ENCODE measurements at regions not wholly inside any gene's neighbourhood (a gene's known extent, or its start where the extent isn't known, plus 50 kb on each side); places are given as distances from the start of the nearest gene placed in this dataset.

DNA sequence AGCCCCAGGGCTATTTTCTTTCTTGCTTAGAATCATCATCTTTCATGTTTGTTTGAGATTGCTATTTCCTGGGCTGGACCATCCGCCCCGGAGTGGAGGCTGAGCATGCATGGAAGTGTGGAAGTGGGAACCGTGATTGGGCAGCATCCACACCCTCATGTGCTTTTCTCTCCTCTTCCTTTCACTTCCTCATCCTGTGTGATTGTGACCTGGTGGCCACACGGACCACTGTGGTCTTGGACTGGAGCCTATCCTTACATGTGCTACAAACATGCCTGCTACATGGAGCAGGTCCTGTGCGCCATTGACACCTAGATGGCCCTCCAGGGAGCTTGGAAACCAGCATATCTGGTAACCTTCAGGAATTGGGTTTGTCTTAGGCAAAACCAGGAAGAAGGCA, 175.9 kb upstream of the LCORL start:
- TF ChIP-seq SIN3A (IDR thresholded peaks at IDR 0.05; ENCODE audit: borderline replicate concordance, insufficient read depth, low read depth, low read length) (no peak), TCF7L2 (IDR thresholded peaks at IDR 0.05; ENCODE audit: low read depth, low read length) (no peak), POLR2AphosphoS5 (IDR thresholded peaks at IDR 0.05; ENCODE audit: low read depth, low read length) (no peak)
- TF ChIP-seq, protein P1, sequence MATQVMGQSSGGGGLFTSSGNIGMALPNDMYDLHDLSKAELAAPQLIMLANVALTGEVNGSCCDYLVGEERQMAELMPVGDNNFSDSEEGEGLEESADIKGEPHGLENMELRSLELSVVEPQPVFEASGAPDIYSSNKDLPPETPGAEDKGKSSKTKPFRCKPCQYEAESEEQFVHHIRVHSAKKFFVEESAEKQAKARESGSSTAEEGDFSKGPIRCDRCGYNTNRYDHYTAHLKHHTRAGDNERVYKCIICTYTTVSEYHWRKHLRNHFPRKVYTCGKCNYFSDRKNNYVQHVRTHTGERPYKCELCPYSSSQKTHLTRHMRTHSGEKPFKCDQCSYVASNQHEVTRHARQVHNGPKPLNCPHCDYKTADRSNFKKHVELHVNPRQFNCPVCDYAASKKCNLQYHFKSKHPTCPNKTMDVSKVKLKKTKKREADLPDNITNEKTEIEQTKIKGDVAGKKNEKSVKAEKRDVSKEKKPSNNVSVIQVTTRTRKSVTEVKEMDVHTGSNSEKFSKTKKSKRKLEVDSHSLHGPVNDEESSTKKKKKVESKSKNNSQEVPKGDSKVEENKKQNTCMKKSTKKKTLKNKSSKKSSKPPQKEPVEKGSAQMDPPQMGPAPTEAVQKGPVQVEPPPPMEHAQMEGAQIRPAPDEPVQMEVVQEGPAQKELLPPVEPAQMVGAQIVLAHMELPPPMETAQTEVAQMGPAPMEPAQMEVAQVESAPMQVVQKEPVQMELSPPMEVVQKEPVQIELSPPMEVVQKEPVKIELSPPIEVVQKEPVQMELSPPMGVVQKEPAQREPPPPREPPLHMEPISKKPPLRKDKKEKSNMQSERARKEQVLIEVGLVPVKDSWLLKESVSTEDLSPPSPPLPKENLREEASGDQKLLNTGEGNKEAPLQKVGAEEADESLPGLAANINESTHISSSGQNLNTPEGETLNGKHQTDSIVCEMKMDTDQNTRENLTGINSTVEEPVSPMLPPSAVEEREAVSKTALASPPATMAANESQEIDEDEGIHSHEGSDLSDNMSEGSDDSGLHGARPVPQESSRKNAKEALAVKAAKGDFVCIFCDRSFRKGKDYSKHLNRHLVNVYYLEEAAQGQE (IDR thresholded peaks at IDR 0.05; ENCODE audit: insufficient read depth in 1 of 2, low read depth in 2 of 2, low read length in 1 of 2) = no peak
- TF ChIP-seq, protein P2, sequence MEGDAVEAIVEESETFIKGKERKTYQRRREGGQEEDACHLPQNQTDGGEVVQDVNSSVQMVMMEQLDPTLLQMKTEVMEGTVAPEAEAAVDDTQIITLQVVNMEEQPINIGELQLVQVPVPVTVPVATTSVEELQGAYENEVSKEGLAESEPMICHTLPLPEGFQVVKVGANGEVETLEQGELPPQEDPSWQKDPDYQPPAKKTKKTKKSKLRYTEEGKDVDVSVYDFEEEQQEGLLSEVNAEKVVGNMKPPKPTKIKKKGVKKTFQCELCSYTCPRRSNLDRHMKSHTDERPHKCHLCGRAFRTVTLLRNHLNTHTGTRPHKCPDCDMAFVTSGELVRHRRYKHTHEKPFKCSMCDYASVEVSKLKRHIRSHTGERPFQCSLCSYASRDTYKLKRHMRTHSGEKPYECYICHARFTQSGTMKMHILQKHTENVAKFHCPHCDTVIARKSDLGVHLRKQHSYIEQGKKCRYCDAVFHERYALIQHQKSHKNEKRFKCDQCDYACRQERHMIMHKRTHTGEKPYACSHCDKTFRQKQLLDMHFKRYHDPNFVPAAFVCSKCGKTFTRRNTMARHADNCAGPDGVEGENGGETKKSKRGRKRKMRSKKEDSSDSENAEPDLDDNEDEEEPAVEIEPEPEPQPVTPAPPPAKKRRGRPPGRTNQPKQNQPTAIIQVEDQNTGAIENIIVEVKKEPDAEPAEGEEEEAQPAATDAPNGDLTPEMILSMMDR (IDR thresholded peaks at IDR 0.05) = no peak
- intact Hi-C loops (cut with micrococcal nuclease; ENCODE audit: unreplicated experiment) = no loop called here
- in situ Hi-C loops (cut with HindIII; ENCODE audit: low pct_unique_long_range_greater_than_20kb, low sequenced_read_pairs) = no loop called here
- ATAC-seq (no peak), DNase-seq (ENCODE audit: low read depth, low spot score) (no peak)
- Histone ChIP-seq H3K27me3 (ENCODE audit: control insufficient read depth, insufficient read depth, low read length) (no peaks in the 10 kb centered on the region), H3K36me3 (ENCODE audit: control insufficient read depth, insufficient read depth, low read length) (no peaks in the 10 kb centered on the region), H3K4me1 (ENCODE audit: control insufficient read depth, insufficient read depth, low read length) (no peaks in the 10 kb centered on the region), H3K4me3 (ENCODE audit: low read depth in 2 of 2, low read length in 2 of 2) (no peak overlapping the region), H3K9me3 (ENCODE audit: control insufficient read depth, insufficient read depth, low read depth, low read length) (no peaks in the 10 kb centered on the region), H3K27ac (ENCODE audit: low read length) (no peak overlapping the region)
- ChIA-PET CTCF (no interaction called here), POLR2A (no interaction called here)
- no TSS peak for BruUV-seq (replicated peaks)

GRCh38 chr4:18194278-18194677, 172.7 kb upstream of the LCORL start:
- CTCF ChIA-PET = no interaction called here
- H3K4me3 ChIP-seq (ENCODE audit: low read depth in 2 of 2, low read length in 2 of 2) = no peak overlapping the region
- intact Hi-C loops (cut with micrococcal nuclease; ENCODE audit: unreplicated experiment) = no loop called here

More at GRCh38 chr4:18194278-18194677, 172.7 kb upstream of the LCORL start:
- H3K9me3 ChIP-seq (ENCODE audit: control insufficient read depth, insufficient read depth, low read depth, low read length) = no peaks in the 10 kb centered on the region
- in situ Hi-C loops (cut with HindIII; ENCODE audit: low pct_unique_long_range_greater_than_20kb, low sequenced_read_pairs) = no loop called here
- ATAC-seq (no peak), DNase-seq (ENCODE audit: low read depth, low spot score) (no peak)
- H3K27ac ChIP-seq (ENCODE audit: low read length) = no peak overlapping the region
- POLR2A ChIA-PET = no interaction called here
- TF ChIP-seq POLR2AphosphoS5 (IDR thresholded peaks at IDR 0.05; ENCODE audit: low read depth, low read length) (no peak), TCF7L2 (IDR thresholded peaks at IDR 0.05; ENCODE audit: low read depth, low read length) (no peak), SIN3A (IDR thresholded peaks at IDR 0.05; ENCODE audit: borderline replicate concordance, insufficient read depth, low read depth, low read length) (no peak)
- TF ChIP-seq, protein P2 (IDR thresholded peaks at IDR 0.05) = no peak
- TF ChIP-seq, protein P1 (IDR thresholded peaks at IDR 0.05; ENCODE audit: insufficient read depth in 1 of 2, low read depth in 2 of 2, low read length in 1 of 2) = no peak
- H3K36me3 ChIP-seq (ENCODE audit: control insufficient read depth, insufficient read depth, low read length) = no peaks in the 10 kb centered on the region
- no peaks in the 10 kb centered on the region for H3K27me3 ChIP-seq (ENCODE audit: control insufficient read depth, insufficient read depth, low read length)
- H3K4me1 ChIP-seq (ENCODE audit: control insufficient read depth, insufficient read depth, low read length) = no peaks in the 10 kb centered on the region
- no TSS peak for BruUV-seq (replicated peaks)

All from Panc1 (cell line).